ENCODE measurements at regions not wholly inside any gene's neighbourhood (a gene's known extent, or its start where the extent isn't known, plus 50 kb on each side); places are given as distances from the start of the nearest gene placed in this dataset.

GRCh38 chr5:2311851-2312250, 429.1 kb upstream of the IRX4 start:
- Mint-ChIP-seq H3K9me3 (peaks cover 14% of the 10 kb centered on the region; the same call in 2 of the 3 replicates), H3K27me3 (ENCODE audit: insufficient read depth, low read depth, poor library complexity) (peaks cover 5% of the 10 kb centered on the region), H3K4me1 (peaks cover 6% of the 10 kb centered on the region; the same call in 2 of the 3 replicates), H3K4me3 (no peak overlapping the region), H3K27ac (no peak overlapping the region), H3K36me3 (ENCODE audit: low read depth) (no peaks in the 10 kb centered on the region; the same call in 2 of the 3 replicates)
- Histone ChIP-seq H3K4me1 (ENCODE audit: insufficient read depth) (no peaks in the 10 kb centered on the region), H3K4me3 (no peak overlapping the region), H3K27ac (ENCODE audit: low read depth) (no peak overlapping the region), H3K9me2 (ENCODE audit: insufficient read depth) (no peaks in the 10 kb centered on the region), H2AFZ (no peak overlapping the region), H3F3A (replicated peaks; ENCODE audit: low read depth) (no peaks in the 10 kb centered on the region), H4K20me1 (replicated peaks; ENCODE audit: insufficient read depth) (no peaks in the 10 kb centered on the region), H3K79me2 (replicated peaks; ENCODE audit: insufficient read depth) (no peaks in the 10 kb centered on the region), H3K4me2 (no peak overlapping the region), H3K36me3 (ENCODE audit: insufficient read depth) (no peaks in the 10 kb centered on the region), H3K27me3 (ENCODE audit: insufficient read depth) (no peaks in the 10 kb centered on the region)
- no peak for TF ChIP-seq EZH2 (IDR thresholded peaks at IDR 0.05; ENCODE audit: low read depth, unreplicated experiment)
- TF ChIP-seq, protein P1, sequence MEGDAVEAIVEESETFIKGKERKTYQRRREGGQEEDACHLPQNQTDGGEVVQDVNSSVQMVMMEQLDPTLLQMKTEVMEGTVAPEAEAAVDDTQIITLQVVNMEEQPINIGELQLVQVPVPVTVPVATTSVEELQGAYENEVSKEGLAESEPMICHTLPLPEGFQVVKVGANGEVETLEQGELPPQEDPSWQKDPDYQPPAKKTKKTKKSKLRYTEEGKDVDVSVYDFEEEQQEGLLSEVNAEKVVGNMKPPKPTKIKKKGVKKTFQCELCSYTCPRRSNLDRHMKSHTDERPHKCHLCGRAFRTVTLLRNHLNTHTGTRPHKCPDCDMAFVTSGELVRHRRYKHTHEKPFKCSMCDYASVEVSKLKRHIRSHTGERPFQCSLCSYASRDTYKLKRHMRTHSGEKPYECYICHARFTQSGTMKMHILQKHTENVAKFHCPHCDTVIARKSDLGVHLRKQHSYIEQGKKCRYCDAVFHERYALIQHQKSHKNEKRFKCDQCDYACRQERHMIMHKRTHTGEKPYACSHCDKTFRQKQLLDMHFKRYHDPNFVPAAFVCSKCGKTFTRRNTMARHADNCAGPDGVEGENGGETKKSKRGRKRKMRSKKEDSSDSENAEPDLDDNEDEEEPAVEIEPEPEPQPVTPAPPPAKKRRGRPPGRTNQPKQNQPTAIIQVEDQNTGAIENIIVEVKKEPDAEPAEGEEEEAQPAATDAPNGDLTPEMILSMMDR (conservative IDR thresholded peaks at IDR 0.05; ENCODE audit: low read depth in 2 of 2): no peak
- no peak for TF ChIP-seq ZNF331 (CRISPR knock-in tag; IDR thresholded peaks at IDR 0.05; ENCODE audit: low read depth)
- no peak for TF ChIP-seq CREB1 (CRISPR knock-in tag; IDR thresholded peaks at IDR 0.05; ENCODE audit: low read depth)
- TF ChIP-seq, protein P2, sequence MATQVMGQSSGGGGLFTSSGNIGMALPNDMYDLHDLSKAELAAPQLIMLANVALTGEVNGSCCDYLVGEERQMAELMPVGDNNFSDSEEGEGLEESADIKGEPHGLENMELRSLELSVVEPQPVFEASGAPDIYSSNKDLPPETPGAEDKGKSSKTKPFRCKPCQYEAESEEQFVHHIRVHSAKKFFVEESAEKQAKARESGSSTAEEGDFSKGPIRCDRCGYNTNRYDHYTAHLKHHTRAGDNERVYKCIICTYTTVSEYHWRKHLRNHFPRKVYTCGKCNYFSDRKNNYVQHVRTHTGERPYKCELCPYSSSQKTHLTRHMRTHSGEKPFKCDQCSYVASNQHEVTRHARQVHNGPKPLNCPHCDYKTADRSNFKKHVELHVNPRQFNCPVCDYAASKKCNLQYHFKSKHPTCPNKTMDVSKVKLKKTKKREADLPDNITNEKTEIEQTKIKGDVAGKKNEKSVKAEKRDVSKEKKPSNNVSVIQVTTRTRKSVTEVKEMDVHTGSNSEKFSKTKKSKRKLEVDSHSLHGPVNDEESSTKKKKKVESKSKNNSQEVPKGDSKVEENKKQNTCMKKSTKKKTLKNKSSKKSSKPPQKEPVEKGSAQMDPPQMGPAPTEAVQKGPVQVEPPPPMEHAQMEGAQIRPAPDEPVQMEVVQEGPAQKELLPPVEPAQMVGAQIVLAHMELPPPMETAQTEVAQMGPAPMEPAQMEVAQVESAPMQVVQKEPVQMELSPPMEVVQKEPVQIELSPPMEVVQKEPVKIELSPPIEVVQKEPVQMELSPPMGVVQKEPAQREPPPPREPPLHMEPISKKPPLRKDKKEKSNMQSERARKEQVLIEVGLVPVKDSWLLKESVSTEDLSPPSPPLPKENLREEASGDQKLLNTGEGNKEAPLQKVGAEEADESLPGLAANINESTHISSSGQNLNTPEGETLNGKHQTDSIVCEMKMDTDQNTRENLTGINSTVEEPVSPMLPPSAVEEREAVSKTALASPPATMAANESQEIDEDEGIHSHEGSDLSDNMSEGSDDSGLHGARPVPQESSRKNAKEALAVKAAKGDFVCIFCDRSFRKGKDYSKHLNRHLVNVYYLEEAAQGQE (IDR thresholded peaks at IDR 0.05; ENCODE audit: unreplicated experiment): no peak
- no peak for TF ChIP-seq STAT1 (IDR thresholded peaks at IDR 0.05; ENCODE audit: unreplicated experiment)
- no peak for TF ChIP-seq EZH2phosphoT487 (IDR thresholded peaks at IDR 0.05; ENCODE audit: unreplicated experiment)
- no peak for TF ChIP-seq ETS1 (IDR thresholded peaks at IDR 0.05)
- TF ChIP-seq POLR2AphosphoS5 (IDR thresholded peaks at IDR 0.05; ENCODE audit: low read depth): no peak
- no peak for TF ChIP-seq NANOG (IDR thresholded peaks at IDR 0.05; ENCODE audit: borderline replicate concordance)
- ATAC-seq: no peak
- no peak for DNase-seq (ENCODE audit: low spot score)

Data from GM23338 (cell line).